Endodermal cell (in vitro differentiated cells): ENCODE measurements at regions not wholly inside any gene's neighbourhood (a gene's known extent, or its start where the extent isn't known, plus 50 kb on each side); places are given as distances from the start of the nearest gene placed in this dataset.

Experiments
- DNase-seq: peaks from one replicate; pipeline ENCODE4 v3.0.0-alpha.2; 2017
- H3K27ac ChIP-seq: 2 replicates; pipeline ENCODE4 v1.5.1; 2013; ENCODE audit warnings: mild to moderate bottlenecking, low read depth, low read length, moderate library complexity
- H3K27me3 ChIP-seq: 2 replicates; pipeline ENCODE4 v1.6.1; 2013; ENCODE audit warnings: mild to moderate bottlenecking, low read length, moderate library complexity; ENCODE audit not compliant: insufficient read depth, control insufficient read depth, poor library complexity, severe bottlenecking
- H3K36me3 ChIP-seq: 2 replicates; pipeline ENCODE4 v1.7.0; 2013; ENCODE audit warnings: mild to moderate bottlenecking, low read length, moderate library complexity; ENCODE audit not compliant: control insufficient read depth, insufficient read depth
- H3K4me1 ChIP-seq: one replicate; pipeline ENCODE4 v1.7.0; 2013; ENCODE audit warnings: low read length; ENCODE audit not compliant: control insufficient read depth, insufficient read depth
- H3K4me3 ChIP-seq: 2 replicates; pipeline ENCODE4 v1.5.1; 2013; ENCODE audit warnings: mild to moderate bottlenecking, low read length, moderate library complexity
- H3K9ac ChIP-seq: 2 replicates; pipeline ENCODE4 v1.6.1; 2013; ENCODE audit warnings: mild to moderate bottlenecking, low read length, moderate library complexity; ENCODE audit not compliant: poor library complexity, severe bottlenecking; ENCODE audit errors: extremely low read depth
- H3K9me3 ChIP-seq: 2 replicates; pipeline ENCODE4 v1.6.1; 2013; ENCODE audit warnings: mild to moderate bottlenecking, low read length, moderate library complexity; ENCODE audit not compliant: control insufficient read depth
- H3K27ac Mint-ChIP-seq: 2 replicates; pipeline ENCODE4 v1.8.0; 2020; ENCODE audit warnings: mixed read lengths
- H3K27me3 Mint-ChIP-seq: 2 replicates; pipeline ENCODE4 v1.8.0; 2021; ENCODE audit warnings: mild to moderate bottlenecking, mixed read lengths; ENCODE audit not compliant: insufficient read depth
- H3K36me3 Mint-ChIP-seq: 2 replicates; pipeline ENCODE4 v1.8.0; 2020; ENCODE audit warnings: low read depth, mixed read lengths
- H3K4me1 Mint-ChIP-seq: 2 replicates; pipeline ENCODE4 v1.8.0; 2020; ENCODE audit warnings: mixed read lengths
- H3K4me3 Mint-ChIP-seq: 2 replicates; pipeline ENCODE4 v1.8.0; 2020; ENCODE audit warnings: mild to moderate bottlenecking, moderate library complexity, mixed read lengths
- H3K9me3 Mint-ChIP-seq: 2 replicates; pipeline ENCODE4 v1.8.0; 2020; ENCODE audit warnings: mild to moderate bottlenecking, mixed read lengths
- CTCF ChIP-seq: fragments of 200-600 bp; sonication (generic); conservative IDR thresholded peaks from 2 replicates; pipeline ENCODE4 v1.5.0; 2021; ENCODE audit warnings: antibody characterized with exemption, mild to moderate bottlenecking
- WGBS, 2 experiments: methylation state at CpG; one replicate each; pipeline versions ENCODE4 v1.1.5 to v1.1.7; 2013; ENCODE audit warnings: missing lambda C conversion rate in 2 of 2, mixed read lengths in 1 of 2; ENCODE audit not compliant: insufficient coverage in 1 of 2, insufficient read length in 1 of 2; 5-methylcytosine and 5-hydroxymethylcytosine counted together

GRCh38 chrX:69016293-69016941 lies 148.8 kb downstream of the PJA1 start:
- Histone ChIP-seq H3K4me3 (no peak overlapping the region), H3K27ac (no peak overlapping the region), H3K9me3 (no peaks in the 10 kb centered on the region), H3K9ac (no peak overlapping the region), H3K36me3 (no peaks in the 10 kb centered on the region), H3K4me1 (no peaks in the 10 kb centered on the region), H3K27me3 (no peaks in the 10 kb centered on the region)
- peak; percentile 30 for DNase-seq
- Mint-ChIP-seq H3K27me3 (no peaks in the 10 kb centered on the region), H3K27ac (no peak overlapping the region), H3K4me3 (no peak overlapping the region), H3K9me3 (peaks cover 33% of the 10 kb centered on the region), H3K4me1 (peaks cover 2% of the 10 kb centered on the region), H3K36me3 (no peaks in the 10 kb centered on the region)
- 80 to 84% methylated on average over 1 to 10 of the region's 11 CpGs for WGBS, 2 experiments
- no peak for TF ChIP-seq CTCF

- 88% methylated on average over 7 of the region's 10 CpGs; no CpG with 5 or more reads in 1 of the 2 experiments for WGBS, 2 experiments
- Histone ChIP-seq H3K27ac (no peak overlapping the region), H3K9ac (no peak overlapping the region), H3K4me1 (no peaks in the 10 kb centered on the region), H3K9me3 (no peaks in the 10 kb centered on the region), H3K36me3 (no peaks in the 10 kb centered on the region), H3K4me3 (no peak overlapping the region), H3K27me3 (no peaks in the 10 kb centered on the region)
- Mint-ChIP-seq H3K9me3 (peaks cover 38% of the 10 kb centered on the region), H3K36me3 (no peaks in the 10 kb centered on the region), H3K27me3 (no peaks in the 10 kb centered on the region), H3K4me3 (no peak overlapping the region), H3K27ac (no peak overlapping the region), H3K4me1 (peaks cover 2% of the 10 kb centered on the region)
- DNase-seq, result no peak
- TF ChIP-seq CTCF, result no peak
Measured at GRCh38 chrX:69015564-69016292, 149.5 kb downstream of the PJA1 start.

- Mint-ChIP-seq H3K27ac (no peak overlapping the region), H3K4me3 (no peak overlapping the region), H3K4me1 (peaks cover 2% of the 10 kb centered on the region), H3K9me3 (peaks cover 42% of the 10 kb centered on the region), H3K27me3 (no peaks in the 10 kb centered on the region), H3K36me3 (no peaks in the 10 kb centered on the region)
- TF ChIP-seq CTCF, result no peak
- H3K9ac ChIP-seq, result no peak overlapping the region
- no peak overlapping the region for H3K4me3 ChIP-seq
- H3K9me3 ChIP-seq, result no peaks in the 10 kb centered on the region
- H3K27me3 ChIP-seq, result no peaks in the 10 kb centered on the region
- 98 to 100% methylated on average over 1 to 4 of the region's 7 CpGs for WGBS, 2 experiments
- DNase-seq, result peak; percentile 27
- H3K36me3 ChIP-seq, result no peaks in the 10 kb centered on the region
- no peak overlapping the region for H3K27ac ChIP-seq
- no peaks in the 10 kb centered on the region for H3K4me1 ChIP-seq
Measured at GRCh38 chrX:69015156-69015555, 150.1 kb downstream of the PJA1 start.
